Heart right ventricle (tissue), 16 donors: ENCODE measurements at regions not wholly inside any gene's neighbourhood (a gene's known extent, or its start where the extent isn't known, plus 50 kb on each side); places are given as distances from the start of the nearest gene placed in this dataset.

ENCODE experiments used
- ATAC-seq, 8 donors: fragments of 200-7000 bp; cut with Tn5 transposase; one replicate each; pipeline ENCODE4 v1.9.1; 2020; ENCODE audit warnings: mild to moderate bottlenecking in 8 of 8, moderate library complexity in 8 of 8, moderate number of reproducible peaks in 1 of 8
- DNase-seq, 2 donors: peaks; one replicate each; pipeline ENCODE4 v3.0.0-alpha.2; 2020
- H3K27ac ChIP-seq, 10 donors: fragments of 200-600 bp; sonication (generic) in 2 of 10; one replicate each; pipeline versions ENCODE4 v1.5.0 to v1.8.0; 2020 to 2022; ENCODE audit warnings: mild to moderate bottlenecking in 3 of 10
- H3K27me3 ChIP-seq, 7 donors: fragments of 200-600 bp; one replicate each; pipeline ENCODE4 v1.8.0; 2021 to 2022; ENCODE audit warnings: mild to moderate bottlenecking in 2 of 7
- H3K36me3 ChIP-seq, 9 donors: fragments of 200-600 bp; sonication (generic) in 1 of 9; one replicate each; pipeline versions ENCODE4 v1.5.0 to v1.8.0; 2020 to 2022; ENCODE audit warnings: mild to moderate bottlenecking in 2 of 9
- H3K4me1 ChIP-seq, 9 donors: fragments of 200-600 bp; sonication (generic) in 1 of 9; one replicate each; pipeline versions ENCODE4 v1.5.0 to v1.8.0; 2020 to 2022; ENCODE audit warnings: mild to moderate bottlenecking in 4 of 9
- H3K4me3 ChIP-seq, 10 donors: fragments of 200-600 bp; sonication (generic) in 2 of 10; one replicate each; pipeline versions ENCODE4 v1.5.0 to v1.8.0; 2020 to 2022; ENCODE audit warnings: mild to moderate bottlenecking in 7 of 10, moderate library complexity in 2 of 10
- H3K9me3 ChIP-seq, 11 donors: fragments of 200-600 bp in 10 of 11; sonication (generic) in 2 of 11; one replicate each; pipeline versions ENCODE4 v1.5.0 to v1.8.0; 2013 to 2022; ENCODE audit warnings: mild to moderate bottlenecking in 2 of 11, control low read depth in 1 of 11, moderate library complexity in 1 of 11
- CTCF ChIP-seq, 9 donors: fragments of 200-600 bp; sonication (generic) in 2 of 9; IDR thresholded peaks; one replicate each; pipeline versions ENCODE4 v1.5.0 to v1.8.0; 2021 to 2022; ENCODE audit warnings: antibody characterized with exemption in 9 of 9, mild to moderate bottlenecking in 5 of 9, moderate library complexity in 1 of 9
- WGBS, 2 donors: extraction: QIAGEN DNeasy Blood & Tissue Kit; methylation state at CpG; one replicate each; pipeline ENCODE4 v1.1.7; 2013; ENCODE audit warnings: inconsistent platforms in 1 of 2; 5-methylcytosine and 5-hydroxymethylcytosine counted together
- intact Hi-C, 10 donors: fragments of 100-400 bp; cut with DNase I; formaldehyde crosslinking; loops; one replicate each; pipeline versions ENCODE4 v1.11.1 to v1.14.2; 2022
- donor health status: Arrhythmogenic right ventricular cardiomyopathy.
- donor health status: ischemic (EF 13 %, LVEDD 7.1; RV severe dilation, severe dysfunction).
- donor health status: healthy with polysubstance abuse.
- donor health status: DM: no; HTN: yes; CAD: no.
- donor health status: DM: no; HTN: no; CAD: no.
- donor health status: ischemic (EF 25% LVEDD 6.9; RV normal size, moderate dysfunction).
- donor health status: ischemic (EF 25% LVEDD 5.7; RV mildly dilated, moderate dysfunction).
- donor health status: healthy.
- donor health status: DM: yes; HTN: yes; CAD: no.
- donor health status: Ischemic cardiomyopathy.
- donor health status: ischemic (EF 35%, LVEDD 5.7; RV mildly dilated, moderate dysfunction).
- donor health status: nonischemic (EF 11% LVEDD 7.7; RV severe dilation, severe dysfunction).
- donor health status: DM: yes; HTN: yes; CAD: no.
- donor health status: PGD.
- donor health status: ischemic (EF 29% LVEDD 5.4; RV normal size, mild dysfunction).
- donor health status: nonischemic (EF 23%, LVEDD 6.1; RV moderate dilation, normal function).

GRCh38 chr18:76259711-76260110 is 235.3 kb downstream of the ZNF516 start:
- H3K4me3 ChIP-seq = no peak overlapping the region
- H3K36me3 ChIP-seq = no peaks in the 10 kb centered on the region
- DNase-seq (no peak), ATAC-seq (no peak)
- intact Hi-C loops = loop anchor here in 6 of 10 donors (5.0 to 10.0 kb wide), 6 partner anchors 88 to 1605 kb away; no protein-coding TSS in a partner anchor
- no peak overlapping the region for H3K27ac ChIP-seq
- no peaks in the 10 kb centered on the region for H3K9me3 ChIP-seq
- no peak for TF ChIP-seq CTCF (IDR thresholded peaks at IDR 0.05)
- peaks cover 0 to 3% (median 0%) of the 10 kb centered on the region in 9 donors for H3K4me1 ChIP-seq
- H3K27me3 ChIP-seq = peaks cover 0 to 20% (median 5%) of the 10 kb centered on the region in 7 donors
- WGBS, 2 donors = 83 to 90% methylated on average over 11 of the region's 11 CpGs

GRCh38 chr18:76259096-76259495 is 235.9 kb downstream of the ZNF516 start:
- DNase-seq (no peak), ATAC-seq (peak in 2 of 8 donors; percentile 16 to 47)
- H3K9me3 ChIP-seq = no peaks in the 10 kb centered on the region
- H3K4me3 ChIP-seq = peak overlapping the region in 1 of 10 donors; percentile 3
- no peak overlapping the region for H3K27ac ChIP-seq
- no peaks in the 10 kb centered on the region for H3K36me3 ChIP-seq
- WGBS, 2 donors = 33 to 41% methylated on average over 10 of the region's 10 CpGs
- H3K4me1 ChIP-seq = peaks cover 0 to 3% (median 0%) of the 10 kb centered on the region in 9 donors
- intact Hi-C loops = loop anchor here in 6 of 10 donors (5.0 to 10.0 kb wide), 6 partner anchors 88 to 1604 kb away; no protein-coding TSS in a partner anchor
- no peak for TF ChIP-seq CTCF (IDR thresholded peaks at IDR 0.05)
- H3K27me3 ChIP-seq = peaks cover 0 to 22% (median 5%) of the 10 kb centered on the region in 7 donors

- Histone ChIP-seq H3K9me3 (no peaks in the 10 kb centered on the region), H3K27ac (no peak overlapping the region), H3K36me3 (no peaks in the 10 kb centered on the region), H3K27me3 (peaks cover 0 to 27% (median 5%) of the 10 kb centered on the region in 7 donors), H3K4me1 (peaks cover 0 to 3% (median 0%) of the 10 kb centered on the region in 9 donors), H3K4me3 (no peak overlapping the region)
- 50 to 66% methylated on average over 2 of the region's 2 CpGs for WGBS, 2 donors
- TF ChIP-seq CTCF (IDR thresholded peaks at IDR 0.05) = no peak
- ATAC-seq (no peak), DNase-seq (no peak)
- intact Hi-C loops = loop anchor here in 6 of 10 donors (5.0 to 10.0 kb wide), 6 partner anchors 89 to 1603 kb away; no protein-coding TSS in a partner anchor
Measured at GRCh38 chr18:76258209-76258608, 236.8 kb downstream of the ZNF516 start.

GRCh38 chr18:76255070-76255683 is 239.9 kb downstream of the ZNF516 start:
- H3K36me3 ChIP-seq = no peaks in the 10 kb centered on the region
- peaks cover 0 to 27% (median 5%) of the 10 kb centered on the region in 7 donors for H3K27me3 ChIP-seq
- ATAC-seq (no peak), DNase-seq (no peak)
- H3K4me3 ChIP-seq = no peak overlapping the region
- H3K9me3 ChIP-seq = no peaks in the 10 kb centered on the region
- TF ChIP-seq CTCF (IDR thresholded peaks at IDR 0.05) = no peak
- WGBS, 2 donors = 85 to 88% methylated on average over 23 of the region's 23 CpGs
- intact Hi-C loops = loop anchor here in 6 of 10 donors (5.0 to 10.0 kb wide), 6 partner anchors 92 to 1600 kb away; no protein-coding TSS in a partner anchor
- H3K4me1 ChIP-seq = peaks cover 0 to 3% (median 0%) of the 10 kb centered on the region in 9 donors
- H3K27ac ChIP-seq = no peak overlapping the region
